SK-N-SH (cell line): ENCODE measurements at regions not wholly inside any gene's neighbourhood (a gene's known extent, or its start where the extent isn't known, plus 50 kb on each side); places are given as distances from the start of the nearest gene placed in this dataset.

Source experiments
- POLR2AphosphoS5 ChIP-seq: IDR thresholded peaks from 2 replicates; pipeline ENCODE4 v1.6.1; 2012; ENCODE audit warnings: low read depth, low read length
- RAD21 ChIP-seq: IDR thresholded peaks from 2 replicates; pipeline ENCODE4 v1.6.1; 2012; ENCODE audit warnings: mild to moderate bottlenecking, low read length
- TF ChIP-seq, protein P1 (sequence below): fragments of 200-600 bp; sonication (generic); IDR thresholded peaks from 2 replicates; pipeline ENCODE4 v1.6.1; 2017; ENCODE audit warnings: antibody characterized with exemption, mild to moderate bottlenecking, moderate library complexity

DNA sequence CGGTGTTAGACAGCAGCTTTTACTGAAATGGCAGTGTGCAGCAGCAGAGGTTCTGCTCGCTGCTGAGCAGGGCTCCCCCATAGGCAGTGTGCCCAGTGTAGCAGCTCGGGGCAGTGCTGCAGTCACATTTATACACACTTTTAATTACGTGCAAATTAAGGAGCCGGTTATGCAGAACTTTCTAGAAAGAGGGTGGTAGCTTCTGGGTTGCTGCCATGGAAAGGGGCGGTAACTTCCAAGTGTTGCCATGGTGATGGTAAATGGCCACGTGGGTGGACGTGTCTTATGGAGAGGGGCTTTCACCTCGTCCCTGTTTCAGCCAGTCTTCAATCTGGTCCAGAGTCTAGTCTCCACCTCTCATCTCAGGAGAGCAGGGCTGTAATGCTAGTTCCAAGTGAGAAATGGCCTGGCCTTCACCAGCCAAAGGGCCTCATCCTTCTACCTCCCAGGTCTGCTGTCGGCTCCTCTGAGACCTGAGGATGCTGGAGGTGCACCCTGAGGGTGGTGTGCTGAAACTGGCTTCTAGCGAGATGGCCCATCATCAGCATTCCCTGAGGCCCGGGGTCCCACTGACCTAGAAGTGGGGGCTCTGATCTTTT lies 180.5 kb upstream of the PMEPA1 start:
- TF ChIP-seq, protein P1, sequence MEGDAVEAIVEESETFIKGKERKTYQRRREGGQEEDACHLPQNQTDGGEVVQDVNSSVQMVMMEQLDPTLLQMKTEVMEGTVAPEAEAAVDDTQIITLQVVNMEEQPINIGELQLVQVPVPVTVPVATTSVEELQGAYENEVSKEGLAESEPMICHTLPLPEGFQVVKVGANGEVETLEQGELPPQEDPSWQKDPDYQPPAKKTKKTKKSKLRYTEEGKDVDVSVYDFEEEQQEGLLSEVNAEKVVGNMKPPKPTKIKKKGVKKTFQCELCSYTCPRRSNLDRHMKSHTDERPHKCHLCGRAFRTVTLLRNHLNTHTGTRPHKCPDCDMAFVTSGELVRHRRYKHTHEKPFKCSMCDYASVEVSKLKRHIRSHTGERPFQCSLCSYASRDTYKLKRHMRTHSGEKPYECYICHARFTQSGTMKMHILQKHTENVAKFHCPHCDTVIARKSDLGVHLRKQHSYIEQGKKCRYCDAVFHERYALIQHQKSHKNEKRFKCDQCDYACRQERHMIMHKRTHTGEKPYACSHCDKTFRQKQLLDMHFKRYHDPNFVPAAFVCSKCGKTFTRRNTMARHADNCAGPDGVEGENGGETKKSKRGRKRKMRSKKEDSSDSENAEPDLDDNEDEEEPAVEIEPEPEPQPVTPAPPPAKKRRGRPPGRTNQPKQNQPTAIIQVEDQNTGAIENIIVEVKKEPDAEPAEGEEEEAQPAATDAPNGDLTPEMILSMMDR: no peak
- TF ChIP-seq POLR2AphosphoS5 (no peak), RAD21 (no peak)
